Spinal cord (tissue), 9 donors: ENCODE measurements at regions not wholly inside any gene's neighbourhood (a gene's known extent, or its start where the extent isn't known, plus 50 kb on each side); places are given as distances from the start of the nearest gene placed in this dataset.
"Not testable (repeated sequence)": the region's sequence is repeated elsewhere in the genome, so short reads cannot be mapped to it uniquely, and the experiment has no call there.

Experiments used
- DNase-seq, 6 donors: peaks; one replicate each; pipeline versions ENCODE4 v3.0.0 to v3.0.0-alpha.2; 2013 to 2015; ENCODE audit warnings: low spot score in 6 of 6, low read depth in 4 of 6
- H3K27ac ChIP-seq: one replicate; pipeline ENCODE4 v1.5.1; 2013; ENCODE audit warnings: low read depth, low read length, control low read depth
- H3K27me3 ChIP-seq: one replicate; pipeline ENCODE4 v1.6.1; 2013; ENCODE audit warnings: low read length; ENCODE audit not compliant: control insufficient read depth, insufficient read depth
- H3K36me3 ChIP-seq: one replicate; pipeline ENCODE4 v1.6.1; 2013; ENCODE audit warnings: low read length; ENCODE audit not compliant: control insufficient read depth, insufficient read depth
- H3K4me1 ChIP-seq: one replicate; pipeline ENCODE4 v1.6.1; 2013; ENCODE audit warnings: low read length; ENCODE audit not compliant: control insufficient read depth, insufficient read depth
- H3K4me3 ChIP-seq: one replicate; pipeline ENCODE4 v1.5.1; 2013; ENCODE audit warnings: low read depth, low read length, control low read depth
- H3K9me3 ChIP-seq: one replicate; pipeline ENCODE4 v1.6.1; 2013; ENCODE audit warnings: low read length; ENCODE audit not compliant: control insufficient read depth, insufficient read depth
- WGBS: methylation state at CpG from one replicate; pipeline ENCODE4 v1.1.5; 2013; ENCODE audit warnings: missing lambda C conversion rate; ENCODE audit not compliant: insufficient coverage; 5-methylcytosine and 5-hydroxymethylcytosine counted together
- donor health status: healthy.

- H3K27me3 ChIP-seq, result no peaks in the 10 kb centered on the region
- H3K27ac ChIP-seq, result no peak overlapping the region
- H3K4me1 ChIP-seq, result peaks cover 3% of the 10 kb centered on the region
- H3K36me3 ChIP-seq, result peaks cover 6% of the 10 kb centered on the region
- no peak for DNase-seq
- 91% methylated on average over 3 of the region's 4 CpGs for WGBS
- no peaks in the 10 kb centered on the region for H3K9me3 ChIP-seq
- no peak overlapping the region for H3K4me3 ChIP-seq
Measured at GRCh38 chr3:51588724-51589123, 50.2 kb downstream of the RAD54L2 start.

GRCh38 chr3:51591231-51591630 is 52.7 kb downstream of the RAD54L2 start:
- peak in 1 of 6 donors; percentile 41 for DNase-seq
- Histone ChIP-seq H3K4me3 (no peak overlapping the region), H3K4me1 (peaks cover 3% of the 10 kb centered on the region), H3K9me3 (no peaks in the 10 kb centered on the region), H3K27ac (no peak overlapping the region), H3K27me3 (no peaks in the 10 kb centered on the region), H3K36me3 (peaks cover 13% of the 10 kb centered on the region)
- WGBS, result 40% methylated on average over 1 of the region's 5 CpGs

- WGBS, result no CpG with 5 or more reads among the region's 4 CpGs
- H3K9me3 ChIP-seq, result no peaks in the 10 kb centered on the region
Measured at GRCh38 chr3:51593697-51594096, 55.2 kb downstream of the RAD54L2 start.

GRCh38 chr3:51599638-51600037 is 61.1 kb downstream of the RAD54L2 start:
- H3K9me3 ChIP-seq, H3K27me3 ChIP-seq, H3K36me3 ChIP-seq, H3K4me3 ChIP-seq, DNase-seq, H3K27ac ChIP-seq, H3K4me1 ChIP-seq: not testable (repeated sequence)
- WGBS, result 95% methylated on average over 8 of the region's 8 CpGs

More at GRCh38 chr3:51593697-51594096, 55.2 kb downstream of the RAD54L2 start:
- no peak overlapping the region for H3K27ac ChIP-seq
- H3K27me3 ChIP-seq, result no peaks in the 10 kb centered on the region
- H3K4me3 ChIP-seq, result no peak overlapping the region
- peaks cover 3% of the 10 kb centered on the region for H3K4me1 ChIP-seq
- no peak for DNase-seq
- peaks cover 13% of the 10 kb centered on the region for H3K36me3 ChIP-seq

GRCh38 chr3:51604212-51604611 is 65.7 kb downstream of the RAD54L2 start:
- no peaks in the 10 kb centered on the region for H3K4me1 ChIP-seq
- no peak overlapping the region for H3K4me3 ChIP-seq
- no peaks in the 10 kb centered on the region for H3K9me3 ChIP-seq
- WGBS, result no CpG with 5 or more reads among the region's 1 CpG
- no peak overlapping the region for H3K27ac ChIP-seq
- no peak for DNase-seq
- H3K27me3 ChIP-seq, result no peaks in the 10 kb centered on the region
- peaks cover 8% of the 10 kb centered on the region for H3K36me3 ChIP-seq

- Histone ChIP-seq H3K4me3 (no peak overlapping the region), H3K27ac (no peak overlapping the region), H3K9me3 (no peaks in the 10 kb centered on the region), H3K27me3 (no peaks in the 10 kb centered on the region), H3K36me3 (peaks cover 8% of the 10 kb centered on the region), H3K4me1 (no peaks in the 10 kb centered on the region)
- 100% methylated on average over 3 of the region's 3 CpGs for WGBS
- no peak for DNase-seq
Measured at GRCh38 chr3:51605938-51606337, 65.1 kb upstream of the TEX264 start.

GRCh38 chr3:51606871-51607270 is 64.2 kb upstream of the TEX264 start:
- H3K4me3 ChIP-seq, H3K36me3 ChIP-seq, H3K27ac ChIP-seq, DNase-seq, H3K9me3 ChIP-seq, H3K27me3 ChIP-seq, H3K4me1 ChIP-seq: not testable (repeated sequence)
- no CpG with 5 or more reads among the region's 4 CpGs for WGBS

- H3K27ac ChIP-seq, H3K27me3 ChIP-seq, H3K36me3 ChIP-seq, DNase-seq, H3K4me1 ChIP-seq, H3K9me3 ChIP-seq, H3K4me3 ChIP-seq: not testable (repeated sequence)
- WGBS, result 98% methylated on average over 32 of the region's 57 CpGs
Measured at GRCh38 chr3:51607591-51608325, 63.3 kb upstream of the TEX264 start.

GRCh38 chr3:51610708-51611107 is 60.3 kb upstream of the TEX264 start:
- no CpG with 5 or more reads among the region's 1 CpG for WGBS

GRCh38 chr3:51617597-51617996 is 53.5 kb upstream of the TEX264 start:
- Histone ChIP-seq H3K4me3 (no peak overlapping the region), H3K27me3 (no peaks in the 10 kb centered on the region), H3K9me3 (no peaks in the 10 kb centered on the region), H3K27ac (no peak overlapping the region), H3K4me1 (peaks cover 3% of the 10 kb centered on the region), H3K36me3 (no peaks in the 10 kb centered on the region)
- 100% methylated on average over 1 of the region's 3 CpGs for WGBS
- no peak for DNase-seq

More at GRCh38 chr3:51610708-51611107, 60.3 kb upstream of the TEX264 start:
- H3K9me3 ChIP-seq, result no peaks in the 10 kb centered on the region
- DNase-seq, result no peak
- H3K27me3 ChIP-seq, result no peaks in the 10 kb centered on the region
- peaks cover 8% of the 10 kb centered on the region for H3K36me3 ChIP-seq
- no peak overlapping the region for H3K4me3 ChIP-seq
- H3K27ac ChIP-seq, result no peak overlapping the region
- no peaks in the 10 kb centered on the region for H3K4me1 ChIP-seq
